NCI-H748 treated with DMSO at 0.1 percent for 48 hours (cell line): ENCODE measurements at regions not wholly inside any gene's neighbourhood (a gene's known extent, or its start where the extent isn't known, plus 50 kb on each side); places are given as distances from the start of the nearest gene placed in this dataset.
A peak's percentile ranks its signal among the peaks of the same experiment; 100 is the strongest.
"Not testable (repeated sequence)": the region's sequence is repeated elsewhere in the genome, so short reads cannot be mapped to it uniquely, and the experiment has no call there.

Source experiments
- DNase-seq: peaks from one replicate; lab custom pipeline; 2025; lab: John Stamatoyannopoulos, UW

DNA sequence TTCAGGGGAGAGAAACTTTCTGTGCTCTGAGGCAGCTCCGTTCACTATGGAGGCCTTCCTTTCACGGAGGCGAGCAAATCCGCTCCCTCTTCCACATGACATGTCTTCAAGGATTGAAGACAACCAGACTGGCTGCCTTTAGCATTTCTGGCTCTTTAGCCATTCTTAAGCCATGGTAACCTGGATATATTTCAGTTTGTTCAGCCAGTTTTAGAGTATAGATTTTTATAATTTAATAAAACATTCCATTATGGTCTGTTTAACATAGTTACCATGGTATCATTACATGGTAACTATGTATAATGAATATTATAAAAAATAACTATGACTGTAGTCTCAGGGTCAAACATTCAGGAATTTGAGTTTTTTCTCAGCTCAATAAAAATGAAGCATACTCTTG lies 54.2 kb upstream of the NFIA start:
- DNase-seq = no peak

DNA sequence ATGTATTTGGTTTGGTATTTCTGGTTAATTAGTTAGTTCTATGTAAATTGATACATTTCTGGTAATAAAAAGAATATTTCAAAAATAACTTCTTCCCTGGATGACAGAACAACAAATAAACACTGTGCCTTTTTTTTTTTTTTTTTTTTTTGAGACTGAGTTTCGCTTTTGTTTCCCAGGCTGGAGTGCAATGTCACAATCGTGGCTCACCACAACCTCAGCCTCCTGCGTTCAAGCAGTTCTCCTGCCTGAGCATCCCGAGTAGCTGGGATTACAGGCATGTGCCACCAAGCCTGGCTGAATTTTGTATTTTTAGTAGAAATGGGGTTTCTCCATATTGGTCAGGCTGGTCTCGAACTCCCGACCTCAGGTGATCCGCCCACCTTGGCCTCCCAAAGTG lies 64.3 kb upstream of the NFIA start:
- DNase-seq = not testable (repeated sequence)

DNA sequence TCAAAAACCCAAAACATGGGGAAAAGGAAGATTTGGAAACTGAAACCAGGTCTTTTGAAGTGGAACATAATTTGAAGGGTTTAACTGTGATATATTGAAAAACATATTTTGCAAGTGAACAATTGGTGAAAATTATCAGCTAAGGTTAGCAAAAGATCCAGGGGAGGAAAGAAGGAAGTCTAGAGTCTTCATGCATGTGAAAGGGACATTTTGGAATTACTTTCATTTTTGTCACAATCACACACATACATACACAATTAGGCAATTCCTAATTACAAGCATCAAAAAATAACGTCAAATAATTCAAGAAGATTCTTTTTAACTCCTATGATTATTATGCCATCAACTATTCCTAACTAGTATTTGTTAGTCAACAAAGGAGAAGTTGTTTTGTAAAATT lies 64.7 kb upstream of the NFIA start:
- no peak for DNase-seq

DNA sequence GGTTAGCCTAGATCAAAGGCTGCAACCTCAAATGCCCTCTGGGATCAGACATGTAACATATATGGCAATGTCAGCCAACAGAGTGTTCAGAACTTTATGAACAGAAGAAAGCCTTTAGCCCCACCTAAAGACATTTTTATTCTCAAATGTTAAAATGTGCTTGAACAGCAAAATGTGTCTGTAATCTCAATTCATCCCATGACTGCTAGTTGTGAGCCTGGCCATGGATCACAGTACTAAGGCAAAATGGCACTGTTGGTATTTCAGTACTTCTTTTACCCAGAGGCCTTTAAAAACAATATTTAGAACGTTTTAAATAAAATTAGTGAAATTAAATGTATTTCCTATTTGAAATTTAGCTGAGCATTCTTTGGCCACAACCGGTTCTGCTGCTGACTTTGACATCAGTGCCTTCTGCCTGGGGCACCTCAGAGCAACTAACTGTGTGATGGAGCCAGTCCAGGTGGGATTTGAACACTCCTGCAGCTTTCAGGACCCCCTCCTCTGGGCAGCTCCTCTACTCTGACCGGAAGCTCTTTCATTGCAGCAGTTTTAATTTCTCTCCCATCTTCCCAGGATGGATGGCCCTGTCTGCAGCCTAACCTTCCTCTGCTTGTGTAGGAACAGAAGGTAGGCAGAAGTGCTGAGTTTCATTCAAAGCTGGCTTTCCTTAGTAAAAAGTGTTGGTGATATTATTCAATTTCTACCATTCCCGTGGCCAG lies 68.3 kb upstream of the NFIA start:
- DNase-seq = no peak

- DNase-seq = no peak
These were observed 69.0 kb upstream of the NFIA start for GRCh38 chr1:61013189-61013945.

DNA sequence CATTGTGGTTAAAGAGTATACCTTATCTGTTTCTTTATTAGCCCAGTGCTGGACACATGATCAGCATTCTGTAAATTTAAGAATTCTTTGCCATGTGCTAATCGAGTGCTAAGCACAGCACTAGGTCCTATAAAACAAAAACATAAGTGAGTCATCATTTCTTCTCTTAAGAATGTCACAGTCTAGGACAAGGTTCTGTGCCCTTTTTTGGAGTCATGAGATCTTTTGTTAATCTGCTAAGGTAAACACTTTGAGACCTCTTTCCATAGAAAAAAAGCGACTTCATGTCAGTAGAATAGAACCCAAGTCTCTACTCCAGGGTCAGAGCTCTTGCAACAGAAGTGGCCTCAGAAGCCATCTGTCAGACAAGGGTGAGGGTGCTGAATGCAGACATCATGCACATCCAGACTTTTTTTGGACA lies 70.0 kb upstream of the NFIA start:
- no peak for DNase-seq

GRCh38 chr1:61011561-61012263 lies 70.6 kb upstream of the NFIA start:
- DNase-seq = peak; percentile 99

DNA sequence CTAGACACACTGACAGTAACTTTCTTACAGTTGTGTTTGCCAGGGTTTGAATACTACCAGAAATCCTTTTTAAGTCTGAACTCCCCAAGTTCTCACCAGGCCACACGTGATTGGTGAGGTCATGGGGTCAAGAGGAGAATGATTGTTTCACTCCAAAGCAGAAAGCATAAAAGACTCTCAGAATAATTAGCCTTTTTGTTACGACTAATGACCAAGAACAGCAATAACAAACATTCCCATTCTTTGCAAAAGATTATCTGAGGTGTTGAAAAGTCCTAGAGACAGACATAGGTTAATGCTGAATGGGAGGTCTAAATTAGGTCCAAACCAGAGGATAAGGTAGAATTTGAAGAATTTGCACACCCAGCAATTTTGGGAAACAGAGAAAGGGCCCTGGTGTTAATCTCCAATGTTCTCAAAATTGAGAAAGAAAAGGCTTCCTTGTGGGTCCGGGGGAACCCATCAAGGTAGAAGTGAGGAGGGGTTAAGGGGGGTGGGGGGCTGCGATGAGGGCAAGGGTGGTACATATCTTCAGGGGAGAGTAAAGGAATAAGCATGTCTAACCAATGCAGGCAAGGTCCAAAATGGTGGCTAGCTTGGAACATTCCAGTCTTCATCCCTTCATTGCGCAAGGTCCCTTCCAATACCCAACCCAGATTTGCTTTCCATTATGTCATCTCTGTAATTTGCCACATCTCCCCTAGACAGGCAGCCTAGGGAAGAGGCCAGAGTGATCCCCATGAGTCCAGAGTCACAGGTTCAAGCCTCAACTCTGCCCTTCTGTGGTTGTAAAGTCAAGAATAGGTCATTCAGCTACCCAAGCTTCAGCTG lies 74.6 kb upstream of the NFIA start:
- no peak for DNase-seq

- no peak for DNase-seq
These were observed 76.5 kb upstream of the NFIA start for GRCh38 chr1:61005614-61006580.

DNA sequence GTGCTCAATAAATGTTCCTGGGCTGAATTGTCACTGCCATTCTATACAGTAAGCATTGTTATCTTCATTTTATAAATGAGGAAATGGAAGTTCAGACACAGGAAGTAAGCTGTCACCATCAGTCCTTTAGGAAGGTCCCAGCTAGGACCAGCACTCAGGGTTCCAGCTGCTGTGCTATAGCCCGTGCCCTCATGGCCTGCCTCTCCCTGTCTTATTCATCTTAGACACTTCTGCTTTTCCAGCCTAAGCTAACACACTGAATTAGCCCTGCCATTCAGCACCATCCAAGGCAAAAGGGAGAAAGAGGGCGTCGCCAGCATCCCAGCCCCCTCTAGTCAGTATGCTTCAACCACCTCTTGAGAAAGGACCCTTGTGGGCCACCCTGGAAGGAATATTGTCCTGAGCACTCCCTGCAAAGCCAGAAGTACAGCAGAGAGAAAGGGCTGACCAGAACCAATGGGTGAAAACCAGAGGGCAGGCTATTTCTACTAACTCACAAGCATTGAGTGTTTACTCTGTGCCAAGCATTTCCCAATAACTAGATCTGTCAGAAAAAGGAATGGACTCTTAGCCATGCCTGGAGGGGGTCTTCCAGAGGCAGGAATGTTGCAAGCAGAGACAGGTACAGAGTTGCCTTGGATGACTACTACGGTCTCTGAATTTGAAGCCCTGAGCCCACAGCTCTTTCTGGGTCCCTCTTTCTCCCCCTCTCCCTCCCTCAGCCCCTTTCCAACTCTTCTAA lies 77.9 kb upstream of the NFIA start:
- no peak for DNase-seq

- no peak for DNase-seq
These were observed 82.0 kb upstream of the NFIA start for GRCh38 chr1:61000327-61000726.

GRCh38 chr1:60998786-60999185 lies 83.6 kb upstream of the NFIA start:
- DNase-seq = no peak

- no peak for DNase-seq
These were observed 87.4 kb upstream of the NFIA start for GRCh38 chr1:60994828-60995492.

GRCh38 chr1:60994369-60994768 lies 88.0 kb upstream of the NFIA start:
- no peak for DNase-seq

DNA sequence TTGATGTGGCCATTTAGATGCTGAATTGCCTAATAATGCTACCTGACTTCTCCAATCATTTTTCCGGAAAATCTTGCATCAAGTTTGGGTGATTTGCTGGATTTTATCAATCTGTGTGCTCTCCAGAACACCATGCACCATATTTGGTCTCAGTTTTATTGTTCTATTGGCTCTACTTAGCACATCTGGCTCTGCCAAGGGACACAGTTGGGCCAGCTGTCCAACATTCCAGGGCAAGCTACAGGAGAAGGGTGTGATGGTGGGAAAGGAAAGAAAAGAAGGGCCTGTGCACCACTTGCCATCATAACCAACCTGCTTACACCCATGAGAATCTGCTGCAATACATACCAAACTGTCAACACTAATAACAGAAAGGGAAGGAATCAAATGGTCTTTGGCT lies 90.2 kb upstream of the NFIA start:
- DNase-seq = no peak

DNA sequence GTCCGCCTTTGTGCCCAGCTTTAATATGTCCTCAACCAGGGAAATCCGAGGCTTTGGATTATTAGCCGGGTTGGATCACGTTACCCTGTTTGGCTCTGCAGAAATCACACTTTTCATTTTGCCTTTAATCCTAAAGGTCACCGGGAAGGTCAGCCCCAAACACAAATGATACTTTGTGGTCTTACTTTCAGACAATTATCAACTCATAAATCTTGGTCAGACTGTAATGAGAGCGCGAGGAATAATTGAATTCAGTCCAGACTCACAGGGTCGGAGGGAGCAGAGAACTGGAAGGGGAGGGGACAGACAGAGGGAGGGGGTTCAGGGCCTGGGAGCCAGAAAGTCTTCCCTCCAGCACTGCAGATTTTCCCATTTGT lies 91.7 kb upstream of the NFIA start:
- DNase-seq = no peak

GRCh38 chr1:60989749-60990713 lies 92.3 kb upstream of the NFIA start:
- DNase-seq = no peak

DNA sequence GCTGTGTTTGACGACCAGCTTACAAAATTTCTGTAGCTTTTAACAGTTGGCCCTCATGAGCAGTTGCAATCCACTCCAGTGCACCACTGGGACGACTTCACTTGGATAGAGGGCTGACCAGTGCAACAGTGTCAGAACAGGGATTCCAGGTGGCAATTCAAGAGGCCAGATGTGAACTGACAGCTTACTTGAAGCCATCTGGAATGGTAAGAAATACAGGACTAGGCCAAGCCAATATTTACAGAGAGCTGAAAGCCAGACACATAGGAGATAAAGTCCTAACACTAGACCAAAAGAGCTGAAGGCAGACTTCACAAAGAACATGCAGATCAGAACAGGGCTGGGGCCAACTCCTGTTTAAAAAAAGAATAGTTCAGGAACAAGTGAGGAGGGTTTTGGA lies 93.5 kb upstream of the NFIA start:
- DNase-seq = no peak

DNA sequence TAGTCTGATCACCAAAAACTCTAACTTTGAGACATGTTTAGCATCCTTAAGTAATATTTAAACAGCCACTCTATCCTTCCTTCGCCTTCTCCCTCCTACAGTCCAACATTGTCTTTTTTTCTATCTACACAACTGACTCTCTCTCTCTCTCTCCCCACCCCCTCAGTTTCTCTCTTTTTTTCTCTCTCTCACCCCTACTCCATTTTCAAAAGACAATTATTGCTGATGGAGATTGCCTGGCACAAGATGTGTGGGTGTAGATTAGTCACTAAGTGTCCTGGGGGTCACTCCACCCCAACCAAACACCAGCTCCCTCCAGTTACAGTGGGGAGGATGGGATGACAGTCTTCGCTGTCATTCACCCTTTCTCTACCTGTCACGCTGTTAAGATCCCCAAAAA lies 94.5 kb upstream of the NFIA start:
- DNase-seq = no peak
